ENCODE measurements at regions not wholly inside any gene's neighbourhood (a gene's known extent, or its start where the extent isn't known, plus 50 kb on each side); places are given as distances from the start of the nearest gene placed in this dataset.

GRCh38 chr15:26311710-26312236 is 448.6 kb upstream of the ATP10A start:
- H3K4me1 ChIP-seq (ENCODE audit: control insufficient read depth, insufficient read depth, low read length): no peaks in the 10 kb centered on the region
- ChIA-PET POLR2A (no interaction called here), CTCF (interaction anchor here (1.0 kb wide), 1 partner anchor 22 kb away, joined by 3 read pairs; no protein-coding TSS in a partner anchor)
- no peak overlapping the region for H3K4me3 ChIP-seq (ENCODE audit: low read depth, low read length)
- no peaks in the 10 kb centered on the region for H3K9me3 ChIP-seq (ENCODE audit: control insufficient read depth, insufficient read depth, low read depth, low read length)
- H3K36me3 ChIP-seq (ENCODE audit: control insufficient read depth in 2 of 2, insufficient read depth in 1 of 2, low read length in 2 of 2): no peaks in the 10 kb centered on the region
- TF ChIP-seq ZNF202 (tag by site-specific recombination; IDR thresholded peaks at IDR 0.05; ENCODE audit: borderline replicate concordance) (no peak), ZNF701 (tag by site-specific recombination; IDR thresholded peaks at IDR 0.05) (no peak), GFI1B (tag by site-specific recombination; IDR thresholded peaks at IDR 0.05) (no peak), ZBTB8A (tag by site-specific recombination; IDR thresholded peaks at IDR 0.05) (no peak), WT1 (tag by site-specific recombination; IDR thresholded peaks at IDR 0.05) (no peak), ZNF2 (tag by site-specific recombination; IDR thresholded peaks at IDR 0.05) (no peak), ZNF707 (tag by site-specific recombination; IDR thresholded peaks at IDR 0.05) (no peak), ZNF302 (tag by site-specific recombination; IDR thresholded peaks at IDR 0.05; ENCODE audit: low read depth) (no peak), ZSCAN4 (tag by site-specific recombination; IDR thresholded peaks at IDR 0.05) (no peak), GLIS2 (tag by site-specific recombination; IDR thresholded peaks at IDR 0.05) (no peak), ZNF366 (tag by site-specific recombination; conservative IDR thresholded peaks at IDR 0.05) (no peak), ZNF19 (tag by site-specific recombination; IDR thresholded peaks at IDR 0.05; ENCODE audit: low read depth) (no peak), GLI2 (tag by site-specific recombination; IDR thresholded peaks at IDR 0.05; ENCODE audit: borderline replicate concordance, low read depth) (no peak), ZBTB48 (tag by site-specific recombination; IDR thresholded peaks at IDR 0.05) (no peak), OSR2 (tag by site-specific recombination; IDR thresholded peaks at IDR 0.05) (no peak), SP2 (tag by site-specific recombination; IDR thresholded peaks at IDR 0.05) (no peak)
- TF ChIP-seq, protein P1, sequence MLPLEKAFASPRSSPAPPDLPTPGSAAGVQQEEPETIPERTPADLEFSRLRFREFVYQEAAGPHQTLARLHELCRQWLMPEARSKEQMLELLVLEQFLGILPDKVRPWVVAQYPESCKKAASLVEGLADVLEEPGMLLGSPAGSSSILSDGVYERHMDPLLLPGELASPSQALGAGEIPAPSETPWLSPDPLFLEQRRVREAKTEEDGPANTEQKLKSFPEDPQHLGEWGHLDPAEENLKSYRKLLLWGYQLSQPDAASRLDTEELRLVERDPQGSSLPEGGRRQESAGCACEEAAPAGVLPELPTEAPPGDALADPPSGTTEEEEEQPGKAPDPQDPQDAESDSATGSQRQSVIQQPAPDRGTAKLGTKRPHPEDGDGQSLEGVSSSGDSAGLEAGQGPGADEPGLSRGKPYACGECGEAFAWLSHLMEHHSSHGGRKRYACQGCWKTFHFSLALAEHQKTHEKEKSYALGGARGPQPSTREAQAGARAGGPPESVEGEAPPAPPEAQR (tag by site-specific recombination; IDR thresholded peaks at IDR 0.05): no peak
- H3K27ac ChIP-seq (ENCODE audit: extremely low read depth, low read depth, low read length): no peak overlapping the region

DNA sequence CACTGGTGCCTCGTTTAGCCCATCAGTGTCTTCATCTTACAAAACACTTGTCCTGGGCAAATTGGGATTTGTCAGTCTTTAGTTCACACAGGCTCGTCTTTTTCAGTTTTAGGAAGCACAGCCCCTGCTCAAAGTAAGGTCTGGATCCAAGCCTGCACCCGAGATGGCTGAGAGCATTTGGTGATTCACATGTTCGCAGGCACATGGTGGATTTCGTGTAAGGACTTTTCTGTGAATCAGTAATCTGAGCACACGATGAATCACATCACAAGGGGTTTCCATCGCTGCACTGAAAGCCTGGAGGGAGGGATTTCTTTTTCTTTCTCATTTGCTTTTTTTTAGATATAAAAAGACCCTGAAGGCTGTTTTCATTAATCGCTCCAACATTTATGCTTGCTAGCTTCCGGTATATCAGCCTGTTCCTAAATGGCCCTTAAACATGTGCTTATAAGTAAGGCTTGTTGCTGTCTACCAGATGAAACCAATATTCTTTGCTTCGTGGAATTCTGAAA is 435.6 kb upstream of the ATP10A start:
- CTCF ChIA-PET: no interaction called here
- Histone ChIP-seq H3K4me3 (ENCODE audit: low read depth, low read length) (no peak overlapping the region), H3K4me1 (ENCODE audit: control insufficient read depth, insufficient read depth, low read length) (no peaks in the 10 kb centered on the region), H3K9me3 (ENCODE audit: control insufficient read depth, insufficient read depth, low read depth, low read length) (no peaks in the 10 kb centered on the region), H3K27ac (ENCODE audit: extremely low read depth, low read depth, low read length) (no peak overlapping the region), H3K36me3 (ENCODE audit: control insufficient read depth in 2 of 2, insufficient read depth in 1 of 2, low read length in 2 of 2) (no peaks in the 10 kb centered on the region)
- POLR2A ChIA-PET: no interaction called here
- TF ChIP-seq GLI2 (tag by site-specific recombination; IDR thresholded peaks at IDR 0.05; ENCODE audit: borderline replicate concordance, low read depth): no peak
- no peak for TF ChIP-seq ZBTB1 (tag by site-specific recombination; IDR thresholded peaks at IDR 0.05)
- no peak for TF ChIP-seq ZSCAN5A (tag by site-specific recombination; IDR thresholded peaks at IDR 0.05)
- TF ChIP-seq, protein P2, sequence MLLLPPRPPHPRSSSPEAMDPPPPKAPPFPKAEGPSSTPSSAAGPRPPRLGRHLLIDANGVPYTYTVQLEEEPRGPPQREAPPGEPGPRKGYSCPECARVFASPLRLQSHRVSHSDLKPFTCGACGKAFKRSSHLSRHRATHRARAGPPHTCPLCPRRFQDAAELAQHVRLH (tag by site-specific recombination; IDR thresholded peaks at IDR 0.05): no peak
- TF ChIP-seq KLF9 (tag by site-specific recombination; IDR thresholded peaks at IDR 0.05; ENCODE audit: low read depth): no peak
- TF ChIP-seq EGR2 (tag by site-specific recombination; IDR thresholded peaks at IDR 0.05; ENCODE audit: low read depth): no peak
- no peak for TF ChIP-seq ZNF529 (tag by site-specific recombination; IDR thresholded peaks at IDR 0.05; ENCODE audit: insufficient replicate concordance)
- TF ChIP-seq ZIC2 (tag by site-specific recombination; IDR thresholded peaks at IDR 0.05): no peak
- no peak for TF ChIP-seq ZNF560 (tag by site-specific recombination; IDR thresholded peaks at IDR 0.05; ENCODE audit: borderline replicate concordance)
- TF ChIP-seq ZNF266 (tag by site-specific recombination; IDR thresholded peaks at IDR 0.05; ENCODE audit: low read depth): no peak
- TF ChIP-seq, protein P3, sequence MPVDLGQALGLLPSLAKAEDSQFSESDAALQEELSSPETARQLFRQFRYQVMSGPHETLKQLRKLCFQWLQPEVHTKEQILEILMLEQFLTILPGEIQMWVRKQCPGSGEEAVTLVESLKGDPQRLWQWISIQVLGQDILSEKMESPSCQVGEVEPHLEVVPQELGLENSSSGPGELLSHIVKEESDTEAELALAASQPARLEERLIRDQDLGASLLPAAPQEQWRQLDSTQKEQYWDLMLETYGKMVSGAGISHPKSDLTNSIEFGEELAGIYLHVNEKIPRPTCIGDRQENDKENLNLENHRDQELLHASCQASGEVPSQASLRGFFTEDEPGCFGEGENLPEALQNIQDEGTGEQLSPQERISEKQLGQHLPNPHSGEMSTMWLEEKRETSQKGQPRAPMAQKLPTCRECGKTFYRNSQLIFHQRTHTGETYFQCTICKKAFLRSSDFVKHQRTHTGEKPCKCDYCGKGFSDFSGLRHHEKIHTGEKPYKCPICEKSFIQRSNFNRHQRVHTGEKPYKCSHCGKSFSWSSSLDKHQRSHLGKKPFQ (tag by site-specific recombination; IDR thresholded peaks at IDR 0.05): no peak
- TF ChIP-seq ZNF548 (tag by site-specific recombination; IDR thresholded peaks at IDR 0.05): no peak
- TF ChIP-seq, protein P4, sequence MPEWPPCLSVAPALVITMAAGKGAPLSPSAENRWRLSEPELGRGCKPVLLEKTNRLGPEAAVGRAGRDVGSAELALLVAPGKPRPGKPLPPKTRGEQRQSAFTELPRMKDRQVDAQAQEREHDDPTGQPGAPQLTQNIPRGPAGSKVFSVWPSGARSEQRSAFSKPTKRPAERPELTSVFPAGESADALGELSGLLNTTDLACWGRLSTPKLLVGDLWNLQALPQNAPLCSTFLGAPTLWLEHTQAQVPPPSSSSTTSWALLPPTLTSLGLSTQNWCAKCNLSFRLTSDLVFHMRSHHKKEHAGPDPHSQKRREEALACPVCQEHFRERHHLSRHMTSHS (tag by site-specific recombination; IDR thresholded peaks at IDR 0.05): no peak

Data from HEK293 (cell line).